DOHH2 (cell line): ENCODE measurements at regions not wholly inside any gene's neighbourhood (a gene's known extent, or its start where the extent isn't known, plus 50 kb on each side); places are given as distances from the start of the nearest gene placed in this dataset.

Source experiments
- H3F3A ChIP-seq: fragments of 200-600 bp; sonication (generic), shearing (Covaris generic); 2 replicates; pipeline ENCODE4 v1.6.0; 2016; ENCODE audit warnings: antibody characterized with exemption, mild to moderate bottlenecking; ENCODE audit not compliant: control insufficient read depth, insufficient read depth
- H3K27ac ChIP-seq: fragments of 200-600 bp; sonication (generic); 2 replicates; pipeline ENCODE4 v1.5.1; 2014; ENCODE audit warnings: low read depth, mild to moderate bottlenecking, low read length, moderate library complexity
- H3K27me3 ChIP-seq: fragments of 200-600 bp; sonication (generic); 2 replicates; pipeline ENCODE4 v1.6.1; 2014; ENCODE audit warnings: mild to moderate bottlenecking, low read length, mixed read lengths; ENCODE audit not compliant: control insufficient read depth
- H3K36me3 ChIP-seq: fragments of 200-600 bp; sonication (generic); 2 replicates; pipeline ENCODE4 v1.6.1; 2014; ENCODE audit warnings: mild to moderate bottlenecking, low read length, moderate library complexity, mixed read lengths; ENCODE audit not compliant: control insufficient read depth
- H3K4me1 ChIP-seq: fragments of 200-600 bp; sonication (generic); 2 replicates; pipeline ENCODE4 v1.6.1; 2014; ENCODE audit warnings: mild to moderate bottlenecking, low read length, mixed read lengths; ENCODE audit not compliant: control insufficient read depth
- H3K4me2 ChIP-seq: fragments of 200-600 bp; sonication (generic); 2 replicates; pipeline ENCODE4 v1.6.0; 2014; ENCODE audit warnings: mild to moderate bottlenecking, low read length, moderate library complexity
- H3K4me3 ChIP-seq: fragments of 200-600 bp; sonication (generic); 2 replicates; pipeline ENCODE4 v1.5.1; 2014; ENCODE audit warnings: mild to moderate bottlenecking, low read length, mixed read lengths
- H3K79me2 ChIP-seq: fragments of 200-600 bp; sonication (generic); 2 replicates; pipeline ENCODE4 v1.6.1; 2014; ENCODE audit warnings: mild to moderate bottlenecking, low read length, mixed read lengths; ENCODE audit not compliant: control insufficient read depth
- H3K9me2 ChIP-seq: fragments of 200-600 bp; sonication (generic); replicated peaks from 2 replicates; pipeline ENCODE4 v1.6.1; 2014; ENCODE audit warnings: mild to moderate bottlenecking, low read length, mixed read lengths; ENCODE audit not compliant: control insufficient read depth
- H3K9me3 ChIP-seq: fragments of 200-600 bp; sonication (generic); 2 replicates; pipeline ENCODE4 v1.6.1; 2014; ENCODE audit warnings: antibody characterized with exemption, low read length, mixed read lengths; ENCODE audit not compliant: control insufficient read depth, insufficient read depth
- H4K20me1 ChIP-seq: fragments of 200-600 bp; sonication (generic); 2 replicates; pipeline ENCODE4 v1.6.0; 2014; ENCODE audit warnings: low read depth, mild to moderate bottlenecking, antibody characterized with exemption, low read length, moderate library complexity; ENCODE audit not compliant: control insufficient read depth, insufficient read depth
- EZH2phosphoT487 ChIP-seq: fragments of 200-600 bp; sonication (generic); IDR thresholded peaks from 2 replicates; pipeline ENCODE4 v1.6.1; 2017; ENCODE audit warnings: borderline replicate concordance, mild to moderate bottlenecking, antibody characterized with exemption, low read length, moderate library complexity, mixed read lengths
- TF ChIP-seq, protein P1 (sequence below): fragments of 200-600 bp; sonication (generic); IDR thresholded peaks from one replicate; pipeline ENCODE4 v1.5.1; 2014; ENCODE audit warnings: antibody characterized with exemption, mild to moderate bottlenecking, low read depth, low read length; ENCODE audit not compliant: poor library complexity, severe bottlenecking

GRCh38 chr3:88336894-88337293, 187.1 kb downstream of the C3orf38 start:
- Histone ChIP-seq H4K20me1 (no peaks in the 10 kb centered on the region), H3K9me3 (0 out of 2 replicates have a peak, but pooled peaks cover 4% of the 10 kb centered on the region), H3K9me2 (no peaks in the 10 kb centered on the region), H3K36me3 (no peaks in the 10 kb centered on the region), H3K79me2 (no peaks in the 10 kb centered on the region), H3K4me2 (no peak overlapping the region), H3K4me1 (no peaks in the 10 kb centered on the region), H3F3A (no peaks in the 10 kb centered on the region), H3K4me3 (no peak overlapping the region), H3K27ac (no peak overlapping the region), H3K27me3 (no peaks in the 10 kb centered on the region)
- no peak for TF ChIP-seq EZH2phosphoT487

- Histone ChIP-seq H3K36me3 (no peaks in the 10 kb centered on the region), H3K27ac (no peak overlapping the region), H3F3A (no peaks in the 10 kb centered on the region), H3K9me3 (no peaks in the 10 kb centered on the region), H3K4me3 (no peak overlapping the region), H3K79me2 (no peaks in the 10 kb centered on the region), H3K4me1 (no peaks in the 10 kb centered on the region), H3K9me2 (no peaks in the 10 kb centered on the region), H3K27me3 (no peaks in the 10 kb centered on the region), H4K20me1 (no peaks in the 10 kb centered on the region), H3K4me2 (no peak overlapping the region)
- no peak for TF ChIP-seq EZH2phosphoT487
- TF ChIP-seq, protein P1, sequence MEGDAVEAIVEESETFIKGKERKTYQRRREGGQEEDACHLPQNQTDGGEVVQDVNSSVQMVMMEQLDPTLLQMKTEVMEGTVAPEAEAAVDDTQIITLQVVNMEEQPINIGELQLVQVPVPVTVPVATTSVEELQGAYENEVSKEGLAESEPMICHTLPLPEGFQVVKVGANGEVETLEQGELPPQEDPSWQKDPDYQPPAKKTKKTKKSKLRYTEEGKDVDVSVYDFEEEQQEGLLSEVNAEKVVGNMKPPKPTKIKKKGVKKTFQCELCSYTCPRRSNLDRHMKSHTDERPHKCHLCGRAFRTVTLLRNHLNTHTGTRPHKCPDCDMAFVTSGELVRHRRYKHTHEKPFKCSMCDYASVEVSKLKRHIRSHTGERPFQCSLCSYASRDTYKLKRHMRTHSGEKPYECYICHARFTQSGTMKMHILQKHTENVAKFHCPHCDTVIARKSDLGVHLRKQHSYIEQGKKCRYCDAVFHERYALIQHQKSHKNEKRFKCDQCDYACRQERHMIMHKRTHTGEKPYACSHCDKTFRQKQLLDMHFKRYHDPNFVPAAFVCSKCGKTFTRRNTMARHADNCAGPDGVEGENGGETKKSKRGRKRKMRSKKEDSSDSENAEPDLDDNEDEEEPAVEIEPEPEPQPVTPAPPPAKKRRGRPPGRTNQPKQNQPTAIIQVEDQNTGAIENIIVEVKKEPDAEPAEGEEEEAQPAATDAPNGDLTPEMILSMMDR, result no peak
These were observed 193.5 kb downstream of the C3orf38 start for GRCh38 chr3:88343264-88343663.

GRCh38 chr3:88346643-88347042, 196.9 kb downstream of the C3orf38 start:
- Histone ChIP-seq H3K4me3 (no peak overlapping the region), H3F3A (no peaks in the 10 kb centered on the region), H3K4me1 (no peaks in the 10 kb centered on the region), H4K20me1 (no peaks in the 10 kb centered on the region), H3K9me3 (no peaks in the 10 kb centered on the region), H3K27ac (no peak overlapping the region), H3K4me2 (no peak overlapping the region), H3K36me3 (no peaks in the 10 kb centered on the region), H3K79me2 (no peaks in the 10 kb centered on the region), H3K27me3 (no peaks in the 10 kb centered on the region), H3K9me2 (no peaks in the 10 kb centered on the region)
- TF ChIP-seq, protein P1, result no peak
- no peak for TF ChIP-seq EZH2phosphoT487

DNA sequence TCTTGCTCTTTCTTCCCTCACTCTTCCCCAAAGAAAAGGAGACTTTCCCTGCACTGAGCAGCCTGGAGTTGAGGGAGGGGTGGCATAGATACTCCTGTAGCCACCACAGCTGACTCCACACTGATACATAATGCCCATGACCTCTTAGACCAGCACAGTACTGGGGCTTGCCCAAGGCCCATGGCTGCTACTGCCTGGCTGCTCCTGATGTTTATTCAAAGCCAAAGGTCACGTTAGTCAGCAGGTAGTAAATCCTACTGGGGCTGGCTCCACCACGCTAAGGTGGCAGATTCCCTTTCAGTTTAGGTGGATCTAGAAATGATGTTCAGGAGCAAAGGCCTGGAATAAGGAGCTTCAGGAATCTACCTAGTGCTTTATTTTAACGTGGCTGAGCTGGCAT, 212.7 kb downstream of the C3orf38 start:
- Histone ChIP-seq H3K27ac (no peak overlapping the region), H3K4me1 (peaks cover 7% of the 10 kb centered on the region), H3K79me2 (no peaks in the 10 kb centered on the region), H3K9me3 (peaks cover 10% of the 10 kb centered on the region), H3K4me2 (no peak overlapping the region), H4K20me1 (no peaks in the 10 kb centered on the region), H3K9me2 (no peaks in the 10 kb centered on the region), H3K4me3 (no peak overlapping the region), H3K27me3 (no peaks in the 10 kb centered on the region), H3F3A (no peaks in the 10 kb centered on the region), H3K36me3 (no peaks in the 10 kb centered on the region)
- no peak for TF ChIP-seq EZH2phosphoT487
- TF ChIP-seq, protein P1, result no peak
